Stimulated activated CD8-positive, alpha-beta memory T cell treated with anti-CD3 and anti-CD28 coated beads, Interleukin-15, amount 100 ng/mL, for 24 hours (primary cell): ENCODE measurements at regions not wholly inside any gene's neighbourhood (a gene's known extent, or its start where the extent isn't known, plus 50 kb on each side); places are given as distances from the start of the nearest gene placed in this dataset.

Source experiments
- DNase-seq: peaks from one replicate; pipeline ENCODE4 v3.0.0-alpha.2; 2020; ENCODE audit warnings: low read depth

- DNase-seq = no peak
These were observed 245.3 kb downstream of the HACE1 start for GRCh38 chr6:104614394-104614793.

GRCh38 chr6:104613416-104614001, 246.2 kb downstream of the HACE1 start:
- DNase-seq = no peak

GRCh38 chr6:104612541-104612940, 247.2 kb downstream of the HACE1 start:
- DNase-seq = no peak

- DNase-seq = no peak
These were observed 251.6 kb downstream of the HACE1 start for GRCh38 chr6:104608101-104608500.

GRCh38 chr6:104607501-104607900, 252.2 kb downstream of the HACE1 start:
- no peak for DNase-seq

- no peak for DNase-seq
These were observed 253.4 kb downstream of the HACE1 start for GRCh38 chr6:104606361-104606760.

GRCh38 chr6:104604685-104605084, 255.0 kb downstream of the HACE1 start:
- no peak for DNase-seq

GRCh38 chr6:104603108-104603745, 256.5 kb downstream of the HACE1 start:
- DNase-seq = no peak

GRCh38 chr6:104601721-104602120, 258.0 kb downstream of the HACE1 start:
- no peak for DNase-seq

- no peak for DNase-seq
These were observed 258.5 kb downstream of the HACE1 start for GRCh38 chr6:104601131-104601651.

GRCh38 chr6:104600639-104600931, 259.1 kb downstream of the HACE1 start:
- DNase-seq = no peak

- no peak for DNase-seq
These were observed 259.7 kb downstream of the HACE1 start for GRCh38 chr6:104599821-104600638.

GRCh38 chr6:104597541-104598050, 262.1 kb downstream of the HACE1 start:
- DNase-seq = no peak

GRCh38 chr6:104596091-104596490, 263.6 kb downstream of the HACE1 start:
- DNase-seq = no peak

GRCh38 chr6:104595311-104595820, 264.4 kb downstream of the HACE1 start:
- no peak for DNase-seq

GRCh38 chr6:104591573-104592334, 268.0 kb downstream of the HACE1 start:
- DNase-seq = no peak

- no peak for DNase-seq
These were observed 269.8 kb downstream of the HACE1 start for GRCh38 chr6:104589940-104590339.

GRCh38 chr6:104585646-104586045, 274.1 kb downstream of the HACE1 start:
- no peak for DNase-seq

- no peak for DNase-seq
These were observed 279.3 kb downstream of the HACE1 start for GRCh38 chr6:104580452-104580851.

GRCh38 chr6:104579310-104579863, 280.3 kb downstream of the HACE1 start:
- DNase-seq = no peak

GRCh38 chr6:104575536-104575935, 284.2 kb downstream of the HACE1 start:
- no peak for DNase-seq
